Kidney (tissue), 13 donors: ENCODE measurements at regions not wholly inside any gene's neighbourhood (a gene's known extent, or its start where the extent isn't known, plus 50 kb on each side); places are given as distances from the start of the nearest gene placed in this dataset.

Source experiments
- DNase-seq, 5 donors: peaks; one replicate each; pipeline ENCODE4 v3.0.0-alpha.2; 2013 to 2020
- FAIRE-seq: peaks from 2 replicates; lab custom pipeline; 2012; peaks lifted over from hg19 to GRCh38; lab: Jason Lieb, UNC
- H3K27ac ChIP-seq, 2 donors: one replicate each; pipeline ENCODE4 v1.7.0; 2013; ENCODE audit warnings: low read depth in 2 of 2, low read length in 2 of 2, inconsistent platforms in 1 of 2
- H3K27me3 ChIP-seq: one replicate; pipeline ENCODE4 v1.7.1; 2013; ENCODE audit warnings: low read length, inconsistent platforms; ENCODE audit not compliant: control insufficient read depth, insufficient read depth
- H3K36me3 ChIP-seq, 3 donors: one replicate each; pipeline versions ENCODE4 v1.7.0 to v1.7.1; 2013; ENCODE audit warnings: low read length in 3 of 3, control low read depth in 1 of 3, inconsistent platforms in 1 of 3; ENCODE audit not compliant: insufficient read depth in 3 of 3, control insufficient read depth in 2 of 3
- H3K4me1 ChIP-seq, 3 donors: one replicate each; pipeline versions ENCODE4 v1.7.0 to v1.7.1; 2013; ENCODE audit warnings: low read length in 3 of 3, inconsistent platforms in 1 of 3, low read depth in 1 of 3; ENCODE audit not compliant: control insufficient read depth in 2 of 3, insufficient read depth in 2 of 3
- H3K4me3 ChIP-seq, 3 donors: one replicate each; pipeline versions ENCODE4 v1.7.0 to v1.8.1; 2013; ENCODE audit warnings: low read length in 3 of 3, control low read depth in 1 of 3, inconsistent platforms in 1 of 3
- H3K9ac ChIP-seq, 3 donors: one replicate each; pipeline versions ENCODE4 v1.7.0 to v1.7.1; 2013; ENCODE audit warnings: low read length in 3 of 3, control low read depth in 1 of 3, inconsistent platforms in 1 of 3
- H3K9me3 ChIP-seq, 3 donors: one replicate each; pipeline versions ENCODE4 v1.7.0 to v1.7.1; 2013; ENCODE audit warnings: low read length in 3 of 3, control low read depth in 1 of 3, inconsistent platforms in 1 of 3; ENCODE audit not compliant: control insufficient read depth in 2 of 3, insufficient read depth in 1 of 3
- CTCF ChIP-seq: IDR thresholded peaks from 3 replicates; pipeline ENCODE4 v1.5.1; 2012; ENCODE audit warnings: mild to moderate bottlenecking, moderate library complexity, borderline replicate concordance; ENCODE audit not compliant: insufficient read depth; ENCODE audit errors: extremely low read depth
- intact Hi-C: fragments of 100-400 bp; cut with DNase I; formaldehyde crosslinking; loops from one replicate; pipeline ENCODE4 v1.11.1; 2022
- donor health status: control.
- donor health status: control.
- donor health status: control.
- donor health status: control.
- donor health status: control.
- donor health status: DM: yes; HTN: yes; CAD: no.
- donor health status: Normal renal cell carcinoma (clear cell type).

- H3K9ac ChIP-seq: no peak overlapping the region
- no peaks in the 10 kb centered on the region for H3K36me3 ChIP-seq
- no peak for DNase-seq
- no peaks in the 10 kb centered on the region for H3K4me1 ChIP-seq
- H3K27me3 ChIP-seq: no peaks in the 10 kb centered on the region
- H3K4me3 ChIP-seq: no peak overlapping the region
- TF ChIP-seq CTCF: no peak
- no peak overlapping the region for H3K27ac ChIP-seq
- intact Hi-C loops: no loop called here
- H3K9me3 ChIP-seq: no peaks in the 10 kb centered on the region
- no peak for FAIRE-seq
Measured at GRCh38 chr12:87879141-87879540, 150.1 kb downstream of the C12orf50 start.

- Histone ChIP-seq H3K36me3 (no peaks in the 10 kb centered on the region), H3K27ac (no peak overlapping the region), H3K4me3 (no peak overlapping the region), H3K9ac (no peak overlapping the region), H3K27me3 (no peaks in the 10 kb centered on the region), H3K9me3 (no peaks in the 10 kb centered on the region), H3K4me1 (no peaks in the 10 kb centered on the region)
- TF ChIP-seq CTCF: no peak
- FAIRE-seq (no peak), DNase-seq (peak in 1 of 5 donors; percentile 5)
- intact Hi-C loops: no loop called here
Measured at GRCh38 chr12:87870493-87871460, 158.4 kb downstream of the C12orf50 start.

GRCh38 chr12:87870061-87870460, 159.1 kb downstream of the C12orf50 start:
- Histone ChIP-seq H3K27me3 (no peaks in the 10 kb centered on the region), H3K36me3 (no peaks in the 10 kb centered on the region), H3K4me1 (no peaks in the 10 kb centered on the region), H3K4me3 (no peak overlapping the region), H3K27ac (no peak overlapping the region), H3K9me3 (no peaks in the 10 kb centered on the region), H3K9ac (no peak overlapping the region)
- no peak for DNase-seq
- TF ChIP-seq CTCF: no peak
- FAIRE-seq: no peak
- intact Hi-C loops: no loop called here
